C4-2B (cell line): ENCODE measurements at regions not wholly inside any gene's neighbourhood (a gene's known extent, or its start where the extent isn't known, plus 50 kb on each side); places are given as distances from the start of the nearest gene placed in this dataset.

Experiments
- H3K27ac ChIP-seq: fragments of 450-650 bp; 2 replicates; pipeline ENCODE4 v1.5.1; 2017
- CTCF ChIP-seq: fragments of 450-650 bp; conservative IDR thresholded peaks from 2 replicates; pipeline ENCODE4 v1.5.1; 2017; ENCODE audit warnings: mild to moderate bottlenecking
- ZFX ChIP-seq: fragments of 450-650 bp; IDR thresholded peaks from 2 replicates; pipeline ENCODE4 v1.6.1; 2017

- TF ChIP-seq ZFX (no peak), CTCF (no peak)
- no peak overlapping the region for H3K27ac ChIP-seq
Measured at GRCh38 chr16:6131526-6132050, 1034.0 kb upstream of the EEF2KMT start.

GRCh38 chr16:6125483-6126259 is 1028.1 kb upstream of the EEF2KMT start:
- H3K27ac ChIP-seq = no peak overlapping the region

GRCh38 chr16:6124136-6124535 is 1026.5 kb upstream of the EEF2KMT start:
- H3K27ac ChIP-seq = no peak overlapping the region

More at GRCh38 chr16:6125483-6126259, 1028.1 kb upstream of the EEF2KMT start:
- TF ChIP-seq CTCF (no peak), ZFX (no peak)

GRCh38 chr16:6122401-6122800 is 1024.8 kb upstream of the EEF2KMT start:
- no peak overlapping the region for H3K27ac ChIP-seq
- no peak for TF ChIP-seq CTCF

More at GRCh38 chr16:6124136-6124535, 1026.5 kb upstream of the EEF2KMT start:
- TF ChIP-seq ZFX (no peak), CTCF (no peak)

- no peak overlapping the region for H3K27ac ChIP-seq
- TF ChIP-seq ZFX (no peak), CTCF (no peak)
Measured at GRCh38 chr16:6114691-6115090, 1017.1 kb upstream of the EEF2KMT start.

GRCh38 chr16:6113749-6114148 is 1016.2 kb upstream of the EEF2KMT start:
- TF ChIP-seq CTCF (no peak), ZFX (no peak)
- H3K27ac ChIP-seq = no peak overlapping the region

GRCh38 chr16:6112700-6113099 is 1015.1 kb upstream of the EEF2KMT start:
- H3K27ac ChIP-seq = no peak overlapping the region
- no peak for TF ChIP-seq ZFX
- no peak for TF ChIP-seq CTCF
